GM12864 (cell line): ENCODE measurements at regions not wholly inside any gene's neighbourhood (a gene's known extent, or its start where the extent isn't known, plus 50 kb on each side); places are given as distances from the start of the nearest gene placed in this dataset.

Experiments used
- DNase-seq: peaks from one replicate; pipeline ENCODE4 v3.0.0-alpha.2; 2011; ENCODE audit warnings: low read depth
- H3K4me3 ChIP-seq: 2 replicates; pipeline ENCODE4 v1.5.1; 2011; ENCODE audit warnings: mild to moderate bottlenecking, low read depth, low read length, control low read depth
- TF ChIP-seq, protein P1 (sequence below): IDR thresholded peaks from 2 replicates; pipeline ENCODE4 v1.5.1; 2011; ENCODE audit warnings: low read depth, mild to moderate bottlenecking, moderate library complexity, low read length, control low read depth, inconsistent platforms; ENCODE audit errors: missing control alignments

DNA sequence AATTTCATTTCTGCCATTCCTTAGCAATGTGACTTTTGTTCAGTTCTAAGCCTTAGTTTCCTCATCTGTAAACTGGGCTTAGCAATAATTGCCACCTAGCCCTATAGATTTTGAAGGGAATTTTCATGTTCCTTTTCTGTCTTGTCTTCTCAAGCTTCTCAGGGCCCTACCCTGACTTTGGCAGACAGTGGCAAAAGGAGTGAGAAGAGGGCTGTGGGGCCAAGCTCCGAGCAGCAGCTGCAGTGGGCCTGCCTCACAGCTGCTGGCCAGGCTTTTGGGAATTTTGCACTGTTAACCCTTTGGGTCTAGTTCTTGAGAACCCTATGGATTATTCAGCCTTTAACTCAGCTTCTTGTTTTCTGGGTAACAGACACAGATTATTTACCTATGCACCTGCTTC, 67.6 kb upstream of the IGSF1 start:
- no peak for DNase-seq
- H3K4me3 ChIP-seq: no peak overlapping the region
- TF ChIP-seq, protein P1, sequence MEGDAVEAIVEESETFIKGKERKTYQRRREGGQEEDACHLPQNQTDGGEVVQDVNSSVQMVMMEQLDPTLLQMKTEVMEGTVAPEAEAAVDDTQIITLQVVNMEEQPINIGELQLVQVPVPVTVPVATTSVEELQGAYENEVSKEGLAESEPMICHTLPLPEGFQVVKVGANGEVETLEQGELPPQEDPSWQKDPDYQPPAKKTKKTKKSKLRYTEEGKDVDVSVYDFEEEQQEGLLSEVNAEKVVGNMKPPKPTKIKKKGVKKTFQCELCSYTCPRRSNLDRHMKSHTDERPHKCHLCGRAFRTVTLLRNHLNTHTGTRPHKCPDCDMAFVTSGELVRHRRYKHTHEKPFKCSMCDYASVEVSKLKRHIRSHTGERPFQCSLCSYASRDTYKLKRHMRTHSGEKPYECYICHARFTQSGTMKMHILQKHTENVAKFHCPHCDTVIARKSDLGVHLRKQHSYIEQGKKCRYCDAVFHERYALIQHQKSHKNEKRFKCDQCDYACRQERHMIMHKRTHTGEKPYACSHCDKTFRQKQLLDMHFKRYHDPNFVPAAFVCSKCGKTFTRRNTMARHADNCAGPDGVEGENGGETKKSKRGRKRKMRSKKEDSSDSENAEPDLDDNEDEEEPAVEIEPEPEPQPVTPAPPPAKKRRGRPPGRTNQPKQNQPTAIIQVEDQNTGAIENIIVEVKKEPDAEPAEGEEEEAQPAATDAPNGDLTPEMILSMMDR: no peak

GRCh38 chrX:131359611-131360010, 70.5 kb upstream of the IGSF1 start:
- no peak for DNase-seq
- TF ChIP-seq, protein P1: no peak
- H3K4me3 ChIP-seq: no peak overlapping the region

- TF ChIP-seq, protein P1: no peak
- H3K4me3 ChIP-seq: no peak overlapping the region
- DNase-seq: no peak
These were observed 76.7 kb upstream of the IGSF1 start for GRCh38 chrX:131365766-131366165.

DNA sequence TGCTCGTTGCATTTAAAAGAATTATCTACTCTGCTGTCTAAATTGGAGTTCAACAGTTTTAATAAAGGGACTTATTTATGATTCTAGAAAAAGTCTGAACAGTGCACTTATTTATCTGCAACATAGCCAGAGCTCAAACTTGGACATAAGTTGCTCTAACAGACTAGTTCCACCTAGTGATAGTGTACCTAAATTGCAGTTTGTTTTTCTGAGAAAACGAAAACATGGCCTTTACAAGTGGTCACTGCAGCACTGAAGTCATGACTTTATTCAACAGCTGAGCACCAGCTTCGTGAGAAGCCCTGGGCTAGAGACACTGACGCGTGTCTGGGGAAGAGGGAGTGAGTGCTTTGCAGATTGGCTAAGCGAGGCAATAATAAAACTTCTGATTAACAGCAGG, 77.3 kb upstream of the IGSF1 start:
- H3K4me3 ChIP-seq: no peak overlapping the region
- no peak for DNase-seq
- TF ChIP-seq, protein P1: no peak

- H3K4me3 ChIP-seq: no peak overlapping the region
- TF ChIP-seq, protein P1: no peak
These were observed 99.2 kb upstream of the IGSF1 start for GRCh38 chrX:131388293-131388692.

DNA sequence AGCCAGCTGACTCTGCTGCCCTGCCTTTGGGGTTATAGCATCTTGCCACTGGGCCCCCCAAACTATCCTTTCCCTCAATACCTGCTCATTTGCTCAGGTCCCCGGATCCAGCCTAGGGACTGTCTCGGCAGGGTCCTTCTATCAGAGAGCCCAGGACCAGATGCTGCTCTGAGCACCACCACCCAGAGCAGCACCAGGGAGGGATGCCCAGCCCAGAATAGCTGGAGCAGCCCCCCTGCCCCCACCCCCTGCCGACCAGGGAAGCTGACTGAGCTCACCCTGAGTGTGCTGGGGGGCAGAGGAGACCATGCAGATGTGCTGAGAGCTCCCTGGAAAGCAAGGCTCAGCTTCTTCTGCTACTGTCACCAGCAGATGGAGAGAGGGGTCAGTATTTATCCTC, 103.6 kb upstream of the IGSF1 start:
- no peak overlapping the region for H3K4me3 ChIP-seq
- DNase-seq: no peak
- TF ChIP-seq, protein P1: no peak

More at GRCh38 chrX:131388293-131388692, 99.2 kb upstream of the IGSF1 start:
- DNase-seq: no peak

DNA sequence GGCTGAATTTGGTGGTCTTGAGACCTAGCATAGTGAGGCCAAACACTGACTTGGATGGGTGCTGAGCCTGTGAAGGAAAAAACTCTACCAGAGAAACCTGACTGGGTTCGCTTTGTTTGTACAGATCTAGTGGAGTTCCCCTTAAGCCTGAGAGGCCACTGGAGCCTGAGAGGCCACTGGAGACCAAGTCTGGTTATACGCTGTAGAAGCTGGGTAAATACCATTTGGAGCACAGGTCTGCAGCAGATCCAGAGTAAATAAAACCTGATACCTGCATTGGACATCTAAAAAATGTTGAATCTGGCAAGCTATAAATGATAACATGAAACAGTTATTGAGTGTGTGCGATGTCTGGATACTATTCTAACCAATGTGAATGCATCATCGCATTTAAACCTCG, 104.3 kb upstream of the IGSF1 start:
- DNase-seq: no peak
- TF ChIP-seq, protein P1: no peak

More for the DNA sequence above, 104.3 kb upstream of the IGSF1 start:
- no peak overlapping the region for H3K4me3 ChIP-seq
